ENCODE measurements at regions not wholly inside any gene's neighbourhood (a gene's known extent, or its start where the extent isn't known, plus 50 kb on each side); places are given as distances from the start of the nearest gene placed in this dataset.
"Not testable (repeated sequence)": the region's sequence is repeated elsewhere in the genome, so short reads cannot be mapped to it uniquely, and the experiment has no call there.

DNA sequence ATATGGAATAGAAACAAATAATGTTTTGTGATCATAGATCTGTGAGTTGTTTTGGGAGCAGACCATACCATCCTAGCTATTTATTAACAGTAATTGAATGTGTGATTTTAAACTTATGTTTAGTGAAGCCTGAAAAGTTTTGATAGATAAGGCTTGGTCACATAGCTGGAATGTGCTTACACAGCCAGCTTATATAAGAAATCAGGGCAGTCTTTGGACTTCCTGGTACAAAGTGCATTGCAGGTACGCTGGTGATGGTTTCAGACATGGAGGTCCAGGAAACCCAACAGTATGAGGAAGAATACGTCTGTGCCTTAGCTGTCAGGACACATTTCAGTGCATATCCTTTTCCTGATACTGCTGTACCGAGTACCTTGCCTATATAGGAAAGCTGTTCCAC lies 2316.2 kb upstream of the PCDH20 start:
- DNase-seq = peak; percentile 75 to 86
- H3K4me1 ChIP-seq (ENCODE audit: control insufficient read depth, insufficient read depth, low read length) = peaks cover 8% of the 10 kb centered on the region

GRCh38 chr13:63712159-63712558 lies 2296.5 kb upstream of the PCDH20 start:
- not testable (repeated sequence) for H3K4me3 ChIP-seq (ENCODE audit: low read length); H3K27me3 ChIP-seq (ENCODE audit: control insufficient read depth, insufficient read depth, low read length)
- WGBS (ENCODE audit: insufficient coverage, low lambda C conversion rate) = 81% methylated on average over 2 of the region's 2 CpGs

More for the DNA sequence above, 2316.2 kb upstream of the PCDH20 start:
- Histone ChIP-seq H3K27me3 (ENCODE audit: control insufficient read depth, insufficient read depth, low read length) (no peaks in the 10 kb centered on the region), H3K4me3 (ENCODE audit: low read length) (no peak overlapping the region), H3K9me3 (ENCODE audit: control insufficient read depth, low read depth, low read length) (no peaks in the 10 kb centered on the region), H3K27ac (ENCODE audit: low read length) (peak overlapping the region; percentile 61), H3K36me3 (ENCODE audit: control insufficient read depth, insufficient read depth, low read length) (no peaks in the 10 kb centered on the region)
- WGBS (ENCODE audit: insufficient coverage, low lambda C conversion rate) = 80% methylated on average over 1 of the region's 3 CpGs

DNA sequence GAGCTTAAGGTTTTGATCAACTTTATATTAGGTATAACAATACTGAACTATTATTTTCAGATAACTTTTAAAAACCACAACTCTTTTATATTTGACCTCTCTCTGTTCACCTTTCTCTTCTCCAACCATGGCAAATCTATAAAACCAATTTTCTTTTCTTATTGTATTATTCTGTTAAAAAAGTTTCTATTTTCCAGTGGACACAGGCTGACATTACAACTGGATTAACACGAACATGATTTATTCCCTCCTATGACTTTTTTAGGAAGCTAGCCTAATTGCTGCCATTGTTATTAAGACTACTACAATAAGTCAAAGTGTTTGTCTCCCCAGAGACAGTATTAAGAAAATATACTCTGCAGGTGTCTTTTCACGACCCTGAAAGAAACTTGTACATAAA lies 2291.1 kb upstream of the PCDH20 start:
- Histone ChIP-seq H3K9me3 (ENCODE audit: control insufficient read depth, low read depth, low read length) (no peaks in the 10 kb centered on the region), H3K4me1 (ENCODE audit: control insufficient read depth, insufficient read depth, low read length) (no peaks in the 10 kb centered on the region), H3K27ac (ENCODE audit: low read length) (no peak overlapping the region), H3K4me3 (ENCODE audit: low read length) (no peak overlapping the region), H3K36me3 (ENCODE audit: control insufficient read depth, insufficient read depth, low read length) (no peaks in the 10 kb centered on the region), H3K27me3 (ENCODE audit: control insufficient read depth, insufficient read depth, low read length) (no peaks in the 10 kb centered on the region)
- 60% methylated on average over 1 of the region's 2 CpGs for WGBS (ENCODE audit: insufficient coverage, low lambda C conversion rate)
- no peak for DNase-seq

More at GRCh38 chr13:63712159-63712558, 2296.5 kb upstream of the PCDH20 start:
- H3K36me3 ChIP-seq (ENCODE audit: control insufficient read depth, insufficient read depth, low read length); H3K4me1 ChIP-seq (ENCODE audit: control insufficient read depth, insufficient read depth, low read length); DNase-seq; H3K9me3 ChIP-seq (ENCODE audit: control insufficient read depth, low read depth, low read length); H3K27ac ChIP-seq (ENCODE audit: low read length): not testable (repeated sequence)

GRCh38 chr13:63704521-63704920 lies 2288.9 kb upstream of the PCDH20 start:
- DNase-seq = no peak
- WGBS (ENCODE audit: insufficient coverage, low lambda C conversion rate) = no CpG with 5 or more reads among the region's 4 CpGs
- H3K4me1 ChIP-seq (ENCODE audit: control insufficient read depth, insufficient read depth, low read length) = no peaks in the 10 kb centered on the region
- H3K27ac ChIP-seq (ENCODE audit: low read length) = no peak overlapping the region
- no peak overlapping the region for H3K4me3 ChIP-seq (ENCODE audit: low read length)
- no peaks in the 10 kb centered on the region for H3K36me3 ChIP-seq (ENCODE audit: control insufficient read depth, insufficient read depth, low read length)
- H3K27me3 ChIP-seq (ENCODE audit: control insufficient read depth, insufficient read depth, low read length) = no peaks in the 10 kb centered on the region
- no peaks in the 10 kb centered on the region for H3K9me3 ChIP-seq (ENCODE audit: control insufficient read depth, low read depth, low read length)

DNA sequence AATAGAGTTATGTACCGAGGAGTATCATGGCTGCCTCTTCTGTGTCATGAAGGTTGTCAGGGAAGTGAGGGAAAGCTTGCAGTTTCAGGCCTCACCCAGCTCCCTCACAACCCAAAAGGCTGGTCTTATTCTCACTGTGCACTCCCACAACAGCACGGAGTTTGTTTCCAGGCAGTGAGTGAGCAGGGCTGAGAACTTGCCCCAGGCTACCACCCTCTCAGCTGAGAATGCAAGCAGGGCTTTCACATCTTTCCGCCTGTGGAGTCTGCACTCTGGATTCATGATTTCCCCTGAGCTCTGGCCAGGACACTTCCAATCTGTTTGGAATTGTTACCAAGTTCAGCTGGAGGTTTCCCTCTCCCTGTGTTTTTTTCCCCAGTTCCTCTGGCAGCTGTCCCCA lies 2284.7 kb upstream of the PCDH20 start:
- Histone ChIP-seq H3K9me3 (ENCODE audit: control insufficient read depth, low read depth, low read length) (no peaks in the 10 kb centered on the region), H3K4me1 (ENCODE audit: control insufficient read depth, insufficient read depth, low read length) (no peaks in the 10 kb centered on the region), H3K27me3 (ENCODE audit: control insufficient read depth, insufficient read depth, low read length) (no peaks in the 10 kb centered on the region), H3K36me3 (ENCODE audit: control insufficient read depth, insufficient read depth, low read length) (no peaks in the 10 kb centered on the region), H3K4me3 (ENCODE audit: low read length) (no peak overlapping the region), H3K27ac (ENCODE audit: low read length) (no peak overlapping the region)
- no peak for DNase-seq
- no CpG with 5 or more reads among the region's 3 CpGs for WGBS (ENCODE audit: insufficient coverage, low lambda C conversion rate)

- no peaks in the 10 kb centered on the region for H3K36me3 ChIP-seq (ENCODE audit: control insufficient read depth, insufficient read depth, low read length)
- no peak for DNase-seq
- H3K27ac ChIP-seq (ENCODE audit: low read length) = no peak overlapping the region
- H3K4me1 ChIP-seq (ENCODE audit: control insufficient read depth, insufficient read depth, low read length) = no peaks in the 10 kb centered on the region
- no peak overlapping the region for H3K4me3 ChIP-seq (ENCODE audit: low read length)
- H3K27me3 ChIP-seq (ENCODE audit: control insufficient read depth, insufficient read depth, low read length) = no peaks in the 10 kb centered on the region
- WGBS (ENCODE audit: insufficient coverage, low lambda C conversion rate) = no CpG with 5 or more reads among the region's 5 CpGs
- H3K9me3 ChIP-seq (ENCODE audit: control insufficient read depth, low read depth, low read length) = no peaks in the 10 kb centered on the region
Observed at GRCh38 chr13:63699948-63700347, 2284.3 kb upstream of the PCDH20 start.

DNA sequence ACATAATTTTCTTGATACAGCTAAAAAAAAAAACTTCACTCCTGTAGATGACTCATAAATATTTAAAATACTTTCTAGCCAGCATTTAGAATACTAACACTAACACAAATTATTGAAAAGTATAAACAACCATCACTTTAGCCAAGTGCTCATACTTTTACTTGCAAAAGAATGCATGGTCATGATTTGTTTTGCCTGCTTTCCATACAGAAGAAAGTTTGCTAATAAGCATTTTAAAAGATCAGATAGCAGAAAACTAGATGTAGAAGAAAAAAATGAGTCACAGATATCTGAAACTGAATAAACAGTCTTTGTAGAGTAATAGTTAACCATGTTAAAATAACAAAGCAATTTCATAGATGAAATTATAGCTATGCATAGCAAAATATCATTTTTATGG lies 2280.4 kb upstream of the PCDH20 start:
- Histone ChIP-seq H3K9me3 (ENCODE audit: control insufficient read depth, low read depth, low read length) (peaks cover 4% of the 10 kb centered on the region), H3K27me3 (ENCODE audit: control insufficient read depth, insufficient read depth, low read length) (no peaks in the 10 kb centered on the region), H3K36me3 (ENCODE audit: control insufficient read depth, insufficient read depth, low read length) (no peaks in the 10 kb centered on the region), H3K4me3 (ENCODE audit: low read length) (no peak overlapping the region), H3K4me1 (ENCODE audit: control insufficient read depth, insufficient read depth, low read length) (no peaks in the 10 kb centered on the region), H3K27ac (ENCODE audit: low read length) (no peak overlapping the region)
- DNase-seq = no peak

- no peak for DNase-seq
- H3K36me3 ChIP-seq (ENCODE audit: control insufficient read depth, insufficient read depth, low read length) = no peaks in the 10 kb centered on the region
- H3K9me3 ChIP-seq (ENCODE audit: control insufficient read depth, low read depth, low read length) = peaks cover 4% of the 10 kb centered on the region
- H3K4me1 ChIP-seq (ENCODE audit: control insufficient read depth, insufficient read depth, low read length) = no peaks in the 10 kb centered on the region
- no CpG with 5 or more reads among the region's 15 CpGs for WGBS (ENCODE audit: insufficient coverage, low lambda C conversion rate)
- no peak overlapping the region for H3K4me3 ChIP-seq (ENCODE audit: low read length)
- no peaks in the 10 kb centered on the region for H3K27me3 ChIP-seq (ENCODE audit: control insufficient read depth, insufficient read depth, low read length)
- no peak overlapping the region for H3K27ac ChIP-seq (ENCODE audit: low read length)
Observed at GRCh38 chr13:63693696-63694095, 2278.0 kb upstream of the PCDH20 start.

GRCh38 chr13:63691474-63691873 lies 2275.8 kb upstream of the PCDH20 start:
- Histone ChIP-seq H3K4me3 (ENCODE audit: low read length) (no peak overlapping the region), H3K27me3 (ENCODE audit: control insufficient read depth, insufficient read depth, low read length) (no peaks in the 10 kb centered on the region), H3K27ac (ENCODE audit: low read length) (no peak overlapping the region), H3K9me3 (ENCODE audit: control insufficient read depth, low read depth, low read length) (peaks cover 4% of the 10 kb centered on the region), H3K36me3 (ENCODE audit: control insufficient read depth, insufficient read depth, low read length) (no peaks in the 10 kb centered on the region), H3K4me1 (ENCODE audit: control insufficient read depth, insufficient read depth, low read length) (no peaks in the 10 kb centered on the region)
- 67% methylated on average over 1 of the region's 3 CpGs for WGBS (ENCODE audit: insufficient coverage, low lambda C conversion rate)
- no peak for DNase-seq

- Histone ChIP-seq H3K27ac (ENCODE audit: low read length) (no peak overlapping the region), H3K9me3 (ENCODE audit: control insufficient read depth, low read depth, low read length) (peaks cover 4% of the 10 kb centered on the region), H3K4me1 (ENCODE audit: control insufficient read depth, insufficient read depth, low read length) (no peaks in the 10 kb centered on the region), H3K27me3 (ENCODE audit: control insufficient read depth, insufficient read depth, low read length) (no peaks in the 10 kb centered on the region), H3K36me3 (ENCODE audit: control insufficient read depth, insufficient read depth, low read length) (no peaks in the 10 kb centered on the region), H3K4me3 (ENCODE audit: low read length) (no peak overlapping the region)
- DNase-seq = no peak
- 83% methylated on average over 1 of the region's 5 CpGs for WGBS (ENCODE audit: insufficient coverage, low lambda C conversion rate)
Observed at GRCh38 chr13:63690672-63691071, 2275.0 kb upstream of the PCDH20 start.

DNA sequence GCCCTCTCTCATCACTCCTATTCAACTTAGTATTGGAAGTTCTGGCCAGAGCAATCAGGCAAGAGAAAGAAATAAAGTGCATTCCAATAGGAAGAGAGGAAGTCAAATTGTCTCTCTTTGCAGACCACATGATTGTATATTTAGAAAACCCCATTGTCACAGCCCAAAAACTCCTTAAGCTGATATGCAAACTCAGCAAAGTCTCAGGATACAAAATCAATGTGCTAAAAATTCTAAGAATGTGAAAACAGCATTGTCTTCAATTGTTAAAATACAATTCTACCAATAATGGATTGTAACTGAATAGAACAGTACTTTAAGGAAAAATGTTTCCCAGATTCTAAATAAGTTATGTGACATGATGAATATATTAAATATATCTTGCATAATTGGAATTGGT lies 2269.2 kb upstream of the PCDH20 start:
- no peaks in the 10 kb centered on the region for H3K36me3 ChIP-seq (ENCODE audit: control insufficient read depth, insufficient read depth, low read length)
- H3K27me3 ChIP-seq (ENCODE audit: control insufficient read depth, insufficient read depth, low read length) = no peaks in the 10 kb centered on the region
- H3K4me3 ChIP-seq (ENCODE audit: low read length) = no peak overlapping the region
- no peak for DNase-seq
- H3K9me3 ChIP-seq (ENCODE audit: control insufficient read depth, low read depth, low read length) = no peaks in the 10 kb centered on the region
- no peak overlapping the region for H3K27ac ChIP-seq (ENCODE audit: low read length)
- H3K4me1 ChIP-seq (ENCODE audit: control insufficient read depth, insufficient read depth, low read length) = no peaks in the 10 kb centered on the region
